ENCODE measurements at regions not wholly inside any gene's neighbourhood (a gene's known extent, or its start where the extent isn't known, plus 50 kb on each side); places are given as distances from the start of the nearest gene placed in this dataset.

GRCh38 chr17:63275318-63275970 is 170.7 kb downstream of the CYB561 start:
- Histone ChIP-seq H3K4me3 (ENCODE audit: low read length) (no peak overlapping the region), H3K9ac (ENCODE audit: low read length) (no peak overlapping the region)

GRCh38 chr17:63275971-63276745 is 169.9 kb downstream of the CYB561 start:
- peaks cover 43% of the 10 kb centered on the region for H3K4me1 ChIP-seq (ENCODE audit: low read length)
- no peak overlapping the region for H2AFZ ChIP-seq (ENCODE audit: low read depth, low read length)
- H3K36me3 ChIP-seq (replicated peaks; ENCODE audit: low read depth, low read length): peaks cover 2% of the 10 kb centered on the region
- H3K4me3 ChIP-seq (ENCODE audit: low read length): no peak overlapping the region
- TF ChIP-seq EZH2phosphoT487 (IDR thresholded peaks at IDR 0.05; ENCODE audit: low read depth): no peak
- TF ChIP-seq, protein P1, sequence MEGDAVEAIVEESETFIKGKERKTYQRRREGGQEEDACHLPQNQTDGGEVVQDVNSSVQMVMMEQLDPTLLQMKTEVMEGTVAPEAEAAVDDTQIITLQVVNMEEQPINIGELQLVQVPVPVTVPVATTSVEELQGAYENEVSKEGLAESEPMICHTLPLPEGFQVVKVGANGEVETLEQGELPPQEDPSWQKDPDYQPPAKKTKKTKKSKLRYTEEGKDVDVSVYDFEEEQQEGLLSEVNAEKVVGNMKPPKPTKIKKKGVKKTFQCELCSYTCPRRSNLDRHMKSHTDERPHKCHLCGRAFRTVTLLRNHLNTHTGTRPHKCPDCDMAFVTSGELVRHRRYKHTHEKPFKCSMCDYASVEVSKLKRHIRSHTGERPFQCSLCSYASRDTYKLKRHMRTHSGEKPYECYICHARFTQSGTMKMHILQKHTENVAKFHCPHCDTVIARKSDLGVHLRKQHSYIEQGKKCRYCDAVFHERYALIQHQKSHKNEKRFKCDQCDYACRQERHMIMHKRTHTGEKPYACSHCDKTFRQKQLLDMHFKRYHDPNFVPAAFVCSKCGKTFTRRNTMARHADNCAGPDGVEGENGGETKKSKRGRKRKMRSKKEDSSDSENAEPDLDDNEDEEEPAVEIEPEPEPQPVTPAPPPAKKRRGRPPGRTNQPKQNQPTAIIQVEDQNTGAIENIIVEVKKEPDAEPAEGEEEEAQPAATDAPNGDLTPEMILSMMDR (IDR thresholded peaks at IDR 0.05; ENCODE audit: low read depth, low read length): no peak
- H3K9ac ChIP-seq (ENCODE audit: low read length): no peak overlapping the region
- peaks cover under 1% of the 10 kb centered on the region; the same call in 1 of the 2 replicates for H3K9me3 ChIP-seq (ENCODE audit: insufficient read depth, low read length)
- H3K27ac ChIP-seq (ENCODE audit: low read length): no peak overlapping the region
- no peaks in the 10 kb centered on the region for H4K20me1 ChIP-seq (ENCODE audit: insufficient read depth, low read length)
- H3K79me2 ChIP-seq (ENCODE audit: low read length): no peaks in the 10 kb centered on the region
- H3K4me2 ChIP-seq (ENCODE audit: low read length): no peak overlapping the region
- H3K27me3 ChIP-seq (ENCODE audit: low read depth, low read length): no peaks in the 10 kb centered on the region

More at GRCh38 chr17:63275318-63275970, 170.7 kb downstream of the CYB561 start:
- H3K27me3 ChIP-seq (ENCODE audit: low read depth, low read length): no peaks in the 10 kb centered on the region
- no peak overlapping the region for H2AFZ ChIP-seq (ENCODE audit: low read depth, low read length)
- H3K9me3 ChIP-seq (ENCODE audit: insufficient read depth, low read length): no peaks in the 10 kb centered on the region
- H3K36me3 ChIP-seq (replicated peaks; ENCODE audit: low read depth, low read length): no peaks in the 10 kb centered on the region
- H4K20me1 ChIP-seq (ENCODE audit: insufficient read depth, low read length): no peaks in the 10 kb centered on the region
- TF ChIP-seq EZH2phosphoT487 (IDR thresholded peaks at IDR 0.05; ENCODE audit: low read depth): no peak
- TF ChIP-seq, protein P1 (IDR thresholded peaks at IDR 0.05; ENCODE audit: low read depth, low read length): no peak
- peaks cover 42% of the 10 kb centered on the region for H3K4me1 ChIP-seq (ENCODE audit: low read length)
- no peaks in the 10 kb centered on the region for H3K79me2 ChIP-seq (ENCODE audit: low read length)
- H3K27ac ChIP-seq (ENCODE audit: low read length): no peak overlapping the region
- H3K4me2 ChIP-seq (ENCODE audit: low read length): no peak overlapping the region

GRCh38 chr17:63276821-63277220 is 169.3 kb downstream of the CYB561 start:
- TF ChIP-seq, protein P1 (IDR thresholded peaks at IDR 0.05; ENCODE audit: low read depth, low read length): no peak
- TF ChIP-seq EZH2phosphoT487 (IDR thresholded peaks at IDR 0.05; ENCODE audit: low read depth): no peak
- no peaks in the 10 kb centered on the region for H4K20me1 ChIP-seq (ENCODE audit: insufficient read depth, low read length)
- no peaks in the 10 kb centered on the region for H3K27me3 ChIP-seq (ENCODE audit: low read depth, low read length)
- no peak overlapping the region for H3K27ac ChIP-seq (ENCODE audit: low read length)
- H3K4me2 ChIP-seq (ENCODE audit: low read length): no peak overlapping the region
- H3K4me1 ChIP-seq (ENCODE audit: low read length): peaks cover 49% of the 10 kb centered on the region
- no peak overlapping the region for H2AFZ ChIP-seq (ENCODE audit: low read depth, low read length)
- H3K4me3 ChIP-seq (ENCODE audit: low read length): no peak overlapping the region
- H3K36me3 ChIP-seq (replicated peaks; ENCODE audit: low read depth, low read length): peaks cover 9% of the 10 kb centered on the region
- no peaks in the 10 kb centered on the region for H3K79me2 ChIP-seq (ENCODE audit: low read length)
- no peak overlapping the region for H3K9ac ChIP-seq (ENCODE audit: low read length)
- H3K9me3 ChIP-seq (ENCODE audit: insufficient read depth, low read length): peaks cover 4% of the 10 kb centered on the region; the same call in 1 of the 2 replicates

DNA sequence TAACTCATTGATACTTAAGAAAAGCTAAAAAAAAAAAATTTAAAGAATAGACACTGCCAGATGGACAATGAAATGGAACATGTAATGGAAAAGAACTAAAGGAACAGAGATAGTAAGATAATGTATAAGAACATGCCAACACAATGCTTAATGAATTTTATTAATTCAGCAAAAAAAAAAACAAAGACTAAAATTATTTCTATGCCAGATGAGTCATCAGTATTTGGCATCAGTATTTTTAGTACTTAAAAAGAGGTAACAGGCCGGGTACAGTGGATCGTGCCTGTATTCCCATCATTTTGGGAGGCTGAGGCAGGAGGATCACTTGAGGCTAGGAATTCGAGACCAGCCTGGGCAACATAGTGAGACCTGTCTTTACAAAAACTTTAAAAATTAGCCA is 168.5 kb downstream of the CYB561 start:
- Histone ChIP-seq H3K36me3 (replicated peaks; ENCODE audit: low read depth, low read length) (peaks cover 10% of the 10 kb centered on the region), H3K79me2 (ENCODE audit: low read length) (no peaks in the 10 kb centered on the region), H3K4me2 (ENCODE audit: low read length) (no peak overlapping the region), H3K27me3 (ENCODE audit: low read depth, low read length) (no peaks in the 10 kb centered on the region), H3K9ac (ENCODE audit: low read length) (no peak overlapping the region), H2AFZ (ENCODE audit: low read depth, low read length) (no peak overlapping the region), H3K27ac (ENCODE audit: low read length) (peak overlapping the region; percentile 94), H4K20me1 (ENCODE audit: insufficient read depth, low read length) (no peaks in the 10 kb centered on the region), H3K9me3 (ENCODE audit: insufficient read depth, low read length) (peaks cover 4% of the 10 kb centered on the region; the same call in 1 of the 2 replicates), H3K4me1 (ENCODE audit: low read length) (peaks cover 57% of the 10 kb centered on the region), H3K4me3 (ENCODE audit: low read length) (no peak overlapping the region)
- TF ChIP-seq, protein P1 (IDR thresholded peaks at IDR 0.05; ENCODE audit: low read depth, low read length): no peak
- TF ChIP-seq EZH2phosphoT487 (IDR thresholded peaks at IDR 0.05; ENCODE audit: low read depth): no peak

Measured in OCI-LY3 (cell line).